Gastrocnemius medialis (tissue), 4 donors: ENCODE measurements at regions not wholly inside any gene's neighbourhood (a gene's known extent, or its start where the extent isn't known, plus 50 kb on each side); places are given as distances from the start of the nearest gene placed in this dataset.

ENCODE experiments used
- ATAC-seq, 2 donors: fragments of 150-250 bp; one replicate each; pipeline ENCODE4 v1.9.1; 2016
- DNase-seq, 2 donors: peaks; one replicate each; pipeline ENCODE4 v3.0.0-alpha.2; 2019
- H3K27ac ChIP-seq, 4 donors: fragments of 200-600 bp; sonication (generic); 1 replicate in 1 of 4; 2 replicates in 3 of 4; pipeline ENCODE4 v1.5.1; 2016 to 2018; ENCODE audit warnings: mild to moderate bottlenecking in 2 of 4, moderate library complexity in 1 of 4
- H3K27me3 ChIP-seq, 3 donors: fragments of 200-600 bp; sonication (generic) in 2 of 3; 1 replicate in 1 of 3; 2 replicates in 2 of 3; pipeline versions ENCODE4 v1.5.1 to v1.6.0; 2016 to 2019; ENCODE audit warnings: mild to moderate bottlenecking in 1 of 3, moderate library complexity in 1 of 3
- H3K36me3 ChIP-seq, 2 donors: fragments of 200-600 bp; sonication (generic) in 1 of 2; one replicate each; pipeline ENCODE4 v1.5.1; 2017 to 2018
- H3K4me1 ChIP-seq, 2 donors: fragments of 200-600 bp; sonication (generic) in 1 of 2; one replicate each; pipeline ENCODE4 v1.5.1; 2016 to 2017; ENCODE audit warnings: mild to moderate bottlenecking in 2 of 2
- H3K4me3 ChIP-seq, 4 donors: fragments of 200-600 bp; sonication (generic) in 3 of 4; 1 replicate in 1 of 4; 2 replicates in 3 of 4; pipeline ENCODE4 v1.5.1; 2016 to 2019; ENCODE audit warnings: mild to moderate bottlenecking in 2 of 4
- H3K9me3 ChIP-seq, 3 donors: fragments of 200-600 bp; sonication (generic) in 2 of 3; 1 replicate in 1 of 3; 2 replicates in 2 of 3; pipeline ENCODE4 v1.5.1; 2016 to 2019
- POLR2A ChIP-seq, 2 donors: fragments of 450-650 bp; IDR thresholded peaks; one replicate each; pipeline ENCODE4 v1.6.1; 2017; ENCODE audit warnings: antibody characterized with exemption in 2 of 2, mild to moderate bottlenecking in 2 of 2, moderate library complexity in 2 of 2
- in situ Hi-C, 4 donors: fragments of 200-750 bp; cut with MboI; loops; one replicate each; pipeline versions ENCODE4 v1.15.0 to v1.8.0; 2017; ENCODE audit warnings: low sequenced_read_pairs in 4 of 4
- intact Hi-C: fragments of 100-400 bp; cut with DNase I; formaldehyde crosslinking; loops from one replicate; pipeline ENCODE4 v1.15.1; 2023; ENCODE audit warnings: low total_unique reads
- TF ChIP-seq, protein P1 (sequence below), 5 experiments: fragments of 450-650 bp in 3 of 5; fragments of 200-600 bp in 2 of 5; sonication (generic) in 2 of 5; IDR thresholded peaks in 4 of 5; conservative IDR thresholded peaks in 1 of 5; 1 replicate in 4 of 5; 2 replicates in 1 of 5; pipeline ENCODE4 v1.5.1; 2016 to 2019; ENCODE audit warnings: antibody characterized with exemption in 5 of 5, mild to moderate bottlenecking in 3 of 5, moderate library complexity in 3 of 5

GRCh38 chr7:106471686-106472440 is 187.1 kb upstream of the NAMPT start:
- Histone ChIP-seq H3K4me1 (no peaks in the 10 kb centered on the region), H3K36me3 (no peaks in the 10 kb centered on the region), H3K4me3 (no peak overlapping the region), H3K27ac (no peak overlapping the region), H3K9me3 (no peaks in the 10 kb centered on the region), H3K27me3 (no peaks in the 10 kb centered on the region)
- no peak for ATAC-seq
- in situ Hi-C loops (loop anchor here in 1 of 4 donors (25.0 kb wide), 1 partner anchor 410 kb away; no protein-coding TSS in a partner anchor), intact Hi-C loops (no loop called here)
- DNase-seq, result no peak
- no peak for TF ChIP-seq POLR2A (IDR thresholded peaks at IDR 0.05)
- TF ChIP-seq, protein P1, sequence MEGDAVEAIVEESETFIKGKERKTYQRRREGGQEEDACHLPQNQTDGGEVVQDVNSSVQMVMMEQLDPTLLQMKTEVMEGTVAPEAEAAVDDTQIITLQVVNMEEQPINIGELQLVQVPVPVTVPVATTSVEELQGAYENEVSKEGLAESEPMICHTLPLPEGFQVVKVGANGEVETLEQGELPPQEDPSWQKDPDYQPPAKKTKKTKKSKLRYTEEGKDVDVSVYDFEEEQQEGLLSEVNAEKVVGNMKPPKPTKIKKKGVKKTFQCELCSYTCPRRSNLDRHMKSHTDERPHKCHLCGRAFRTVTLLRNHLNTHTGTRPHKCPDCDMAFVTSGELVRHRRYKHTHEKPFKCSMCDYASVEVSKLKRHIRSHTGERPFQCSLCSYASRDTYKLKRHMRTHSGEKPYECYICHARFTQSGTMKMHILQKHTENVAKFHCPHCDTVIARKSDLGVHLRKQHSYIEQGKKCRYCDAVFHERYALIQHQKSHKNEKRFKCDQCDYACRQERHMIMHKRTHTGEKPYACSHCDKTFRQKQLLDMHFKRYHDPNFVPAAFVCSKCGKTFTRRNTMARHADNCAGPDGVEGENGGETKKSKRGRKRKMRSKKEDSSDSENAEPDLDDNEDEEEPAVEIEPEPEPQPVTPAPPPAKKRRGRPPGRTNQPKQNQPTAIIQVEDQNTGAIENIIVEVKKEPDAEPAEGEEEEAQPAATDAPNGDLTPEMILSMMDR (IDR thresholded peaks at IDR 0.05 in 4 of 5, conservative IDR thresholded peaks at IDR 0.05 in 1 of 5), result no peak

DNA sequence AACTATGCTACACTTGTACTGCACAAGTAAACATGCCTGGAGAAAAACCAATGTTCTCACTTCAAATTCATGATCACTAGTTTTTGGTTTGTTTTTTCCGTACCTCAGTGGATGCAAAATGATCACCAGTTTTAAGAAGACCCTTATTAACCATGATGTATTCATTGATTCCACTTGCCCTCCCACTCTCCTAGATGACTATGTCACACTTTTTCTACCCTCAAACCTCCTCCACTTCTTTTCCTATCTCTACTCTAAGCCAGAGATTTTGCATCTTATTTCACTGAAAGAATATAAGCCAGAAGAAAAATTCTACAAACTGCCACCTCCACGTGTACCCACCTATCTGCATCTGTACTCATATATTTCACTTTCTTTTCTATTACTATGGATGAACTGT is 186.2 kb upstream of the NAMPT start:
- no peak for DNase-seq
- Histone ChIP-seq H3K4me3 (no peak overlapping the region), H3K27ac (no peak overlapping the region), H3K9me3 (no peaks in the 10 kb centered on the region), H3K4me1 (no peaks in the 10 kb centered on the region), H3K36me3 (no peaks in the 10 kb centered on the region), H3K27me3 (no peaks in the 10 kb centered on the region)
- TF ChIP-seq POLR2A (IDR thresholded peaks at IDR 0.05), result no peak
- TF ChIP-seq, protein P1 (IDR thresholded peaks at IDR 0.05 in 4 of 5, conservative IDR thresholded peaks at IDR 0.05 in 1 of 5), result no peak
- no peak for ATAC-seq
- in situ Hi-C loops, result loop anchor here in 1 of 4 donors (25.0 kb wide), 1 partner anchor 409 kb away; no protein-coding TSS in a partner anchor
- intact Hi-C loops, result no loop called here

DNA sequence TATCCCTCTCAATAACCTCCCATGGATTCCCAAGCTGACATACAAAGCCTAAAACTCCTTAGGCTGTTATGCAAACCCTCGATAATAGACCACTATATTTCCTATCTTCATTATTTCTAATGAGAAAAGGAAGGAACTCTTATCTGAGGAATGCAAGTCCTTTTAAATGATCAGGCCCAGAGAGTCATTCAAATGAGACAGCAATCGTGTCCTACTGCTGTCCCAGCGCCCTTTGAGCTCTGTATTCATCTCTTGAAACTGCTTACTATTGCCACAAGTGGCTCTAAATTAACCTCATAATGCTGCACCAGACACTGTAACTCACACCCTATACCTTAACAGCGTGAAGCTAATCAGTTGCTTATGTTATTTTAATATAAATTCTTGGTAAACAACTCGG is 182.1 kb upstream of the NAMPT start:
- in situ Hi-C loops (loop anchor here in 1 of 4 donors (5.0 to 25.0 kb wide), 2 partner anchors 290 to 405 kb away; no protein-coding TSS in a partner anchor), intact Hi-C loops (no loop called here)
- ATAC-seq, result no peak
- peaks cover 0 to 6% of the 10 kb centered on the region in 2 donors for H3K4me1 ChIP-seq
- H3K27me3 ChIP-seq, result no peaks in the 10 kb centered on the region
- no peaks in the 10 kb centered on the region for H3K9me3 ChIP-seq
- H3K36me3 ChIP-seq, result no peaks in the 10 kb centered on the region
- no peak for TF ChIP-seq POLR2A (IDR thresholded peaks at IDR 0.05)
- H3K4me3 ChIP-seq, result no peak overlapping the region
- no peak overlapping the region for H3K27ac ChIP-seq
- DNase-seq, result no peak

DNA sequence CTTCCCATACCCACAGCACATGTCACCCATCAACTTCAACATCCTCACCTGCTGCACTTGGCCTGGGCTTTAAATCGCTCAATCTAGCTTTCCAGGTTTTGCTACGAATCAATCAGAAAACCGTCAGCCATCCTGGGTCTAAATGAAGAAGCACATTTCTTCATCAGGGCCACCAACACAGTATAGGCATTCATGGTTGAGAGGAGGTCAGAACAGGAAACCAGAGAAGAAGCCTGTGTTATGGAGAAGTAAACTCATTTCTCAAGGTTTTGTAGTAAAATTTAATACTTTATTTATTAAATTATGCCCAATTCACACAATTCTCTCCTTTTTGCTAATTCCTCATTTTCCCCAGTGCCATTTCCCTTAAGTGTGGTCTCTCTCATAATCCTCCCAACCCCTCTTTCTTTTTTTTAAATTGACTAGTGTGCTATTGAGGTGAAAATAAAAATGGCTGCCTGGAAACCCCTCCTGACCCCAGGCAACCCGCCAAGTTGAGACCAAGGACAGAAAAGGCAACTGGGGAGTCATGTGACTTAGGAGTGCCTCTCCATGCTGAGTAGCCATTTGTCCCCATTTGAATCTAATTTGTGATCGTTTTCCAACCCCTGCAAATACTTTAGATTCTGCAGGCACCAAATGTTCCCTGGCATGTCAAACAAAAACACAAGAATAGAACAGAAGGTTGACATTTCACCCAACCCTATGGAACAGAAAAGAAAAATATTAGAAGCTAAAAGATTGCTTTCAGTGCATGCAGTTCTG is 181.1 kb upstream of the NAMPT start:
- Histone ChIP-seq H3K4me3 (no peak overlapping the region), H3K36me3 (no peaks in the 10 kb centered on the region), H3K27me3 (no peaks in the 10 kb centered on the region), H3K9me3 (no peaks in the 10 kb centered on the region), H3K27ac (no peak overlapping the region), H3K4me1 (peaks cover 0 to 6% of the 10 kb centered on the region in 2 donors)
- DNase-seq, result no peak
- intact Hi-C loops, result no loop called here
- ATAC-seq, result no peak
- TF ChIP-seq, protein P1 (IDR thresholded peaks at IDR 0.05 in 4 of 5, conservative IDR thresholded peaks at IDR 0.05 in 1 of 5), result no peak
- TF ChIP-seq POLR2A (IDR thresholded peaks at IDR 0.05), result no peak
- in situ Hi-C loops, result loop anchor here in 1 of 4 donors (5.0 to 25.0 kb wide), 2 partner anchors 289 to 404 kb away; no protein-coding TSS in a partner anchor

DNA sequence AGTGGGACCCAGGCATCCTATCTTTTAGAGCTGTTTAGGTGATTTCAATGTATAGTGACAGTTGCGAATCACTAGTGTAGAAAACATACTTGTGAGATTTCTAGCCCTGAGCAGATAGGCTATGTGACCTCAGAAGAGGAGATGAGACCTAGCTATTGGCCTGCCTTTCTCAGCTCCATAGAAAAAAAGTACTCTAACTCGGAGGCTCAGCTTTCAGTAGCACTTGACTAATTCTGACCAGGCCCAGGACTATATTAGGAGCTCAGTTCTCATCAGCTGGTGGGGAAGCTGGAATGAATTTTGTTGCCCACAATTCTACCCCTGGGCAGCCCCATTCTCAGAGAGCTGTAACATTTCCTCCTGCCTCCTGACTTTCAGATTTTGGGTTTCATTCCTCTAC is 179.9 kb upstream of the NAMPT start:
- no peak for ATAC-seq
- intact Hi-C loops (no loop called here), in situ Hi-C loops (loop anchor here (5.0 to 25.0 kb wide), 2 partner anchors 287 to 402 kb away; no protein-coding TSS in a partner anchor)
- no peak overlapping the region for H3K4me3 ChIP-seq
- DNase-seq, result no peak
- H3K27ac ChIP-seq, result no peak overlapping the region
- H3K27me3 ChIP-seq, result no peaks in the 10 kb centered on the region
- H3K36me3 ChIP-seq, result no peaks in the 10 kb centered on the region
- H3K4me1 ChIP-seq, result peaks cover 0 to 6% of the 10 kb centered on the region in 2 donors
- no peaks in the 10 kb centered on the region for H3K9me3 ChIP-seq
- TF ChIP-seq, protein P1 (IDR thresholded peaks at IDR 0.05 in 4 of 5, conservative IDR thresholded peaks at IDR 0.05 in 1 of 5), result no peak
- TF ChIP-seq POLR2A (IDR thresholded peaks at IDR 0.05), result no peak
